ENCODE measurements at regions not wholly inside any gene's neighbourhood (a gene's known extent, or its start where the extent isn't known, plus 50 kb on each side); places are given as distances from the start of the nearest gene placed in this dataset.

DNA sequence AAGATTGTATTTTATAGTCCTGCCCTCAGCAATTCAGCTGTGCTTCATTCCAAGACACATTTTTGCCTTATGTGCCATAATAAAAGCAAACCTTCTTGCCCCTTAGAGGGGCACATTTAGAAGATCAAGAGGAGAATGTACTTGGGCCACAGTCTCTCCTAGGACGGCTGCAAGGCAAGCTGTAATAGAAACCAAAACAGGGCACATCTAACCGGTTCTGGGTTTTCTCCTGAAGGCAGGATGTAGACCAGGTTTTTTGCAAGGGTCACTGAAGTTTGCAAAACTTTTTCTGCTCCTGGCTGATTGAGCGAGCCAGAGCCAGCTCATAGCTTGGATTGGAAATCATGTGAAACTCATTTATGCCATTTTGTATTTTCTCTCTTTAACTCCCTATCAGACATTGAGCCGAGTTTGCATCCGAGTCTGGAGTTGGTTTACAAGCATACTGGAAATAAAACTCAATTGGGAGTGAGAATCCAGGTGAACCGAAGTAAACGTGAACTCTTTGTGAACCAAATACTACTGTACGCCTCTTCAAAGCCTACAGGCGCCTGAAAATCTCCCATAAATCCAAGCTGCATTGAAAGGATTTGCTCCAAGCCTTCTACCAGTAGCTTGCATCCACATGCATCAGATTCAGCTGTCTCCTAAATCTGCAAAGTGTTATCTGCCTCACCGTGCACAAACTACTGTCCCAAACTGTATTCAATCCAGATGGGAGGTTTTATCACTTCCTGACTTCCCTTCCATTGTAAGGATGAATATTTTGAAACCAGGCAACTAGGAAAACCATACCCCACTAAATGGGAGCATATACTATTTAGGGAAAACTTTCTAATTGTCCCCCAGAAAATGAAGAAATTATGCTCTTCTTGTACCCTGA lies 60.9 kb upstream of the TSC22D2 start:
- TF ChIP-seq POLR2A (IDR thresholded peaks at IDR 0.05; ENCODE audit: low read depth, low read length): no peak
- TF ChIP-seq POLR2AphosphoS5 (IDR thresholded peaks at IDR 0.05; ENCODE audit: low read depth, low read length): no peak
- no peak for TF ChIP-seq TAF1 (IDR thresholded peaks at IDR 0.05; ENCODE audit: borderline replicate concordance, low read depth, low read length)

Measured in GM12892 (cell line).